H9 (cell line): ENCODE measurements at regions not wholly inside any gene's neighbourhood (a gene's known extent, or its start where the extent isn't known, plus 50 kb on each side); places are given as distances from the start of the nearest gene placed in this dataset.
A peak's percentile ranks its signal among the peaks of the same experiment; 100 is the strongest.

Experiments
- DNase-seq: peaks from one replicate; pipeline ENCODE4 v3.0.0-alpha.2; 2017
- H2AFZ ChIP-seq: one replicate; pipeline ENCODE4 v1.6.1; 2013; ENCODE audit warnings: mild to moderate bottlenecking, low read length, control low read depth, moderate library complexity
- H2AK5ac ChIP-seq: 2 replicates; pipeline ENCODE4 v1.6.1; 2013; ENCODE audit warnings: low read length, control low read depth, mixed read lengths; ENCODE audit not compliant: insufficient read length
- H2BK120ac ChIP-seq: one replicate; pipeline ENCODE4 v1.6.1; 2013; ENCODE audit warnings: low read depth, mild to moderate bottlenecking, low read length, control low read depth, inconsistent platforms; ENCODE audit not compliant: poor library complexity, severe bottlenecking
- H2BK12ac ChIP-seq: 2 replicates; pipeline ENCODE4 v1.6.1; 2013; ENCODE audit warnings: low read length, control low read depth, mixed read lengths, low read depth; ENCODE audit not compliant: insufficient read length
- H2BK15ac ChIP-seq: 2 replicates; pipeline ENCODE4 v1.6.1; 2013; ENCODE audit warnings: low read depth, low read length, control low read depth
- H2BK20ac ChIP-seq: one replicate; pipeline ENCODE4 v1.6.1; 2013; ENCODE audit warnings: low read depth, mild to moderate bottlenecking, low read length, control low read depth, inconsistent platforms; ENCODE audit not compliant: poor library complexity, severe bottlenecking
- H2BK5ac ChIP-seq: 2 replicates; pipeline ENCODE4 v1.6.1; 2013; ENCODE audit warnings: low read length, control low read depth, mixed read lengths; ENCODE audit not compliant: insufficient read length
- H3K14ac ChIP-seq: 2 replicates; pipeline ENCODE4 v1.6.1; 2013; ENCODE audit warnings: low read length, control low read depth; ENCODE audit not compliant: insufficient read depth
- H3K18ac ChIP-seq: 2 replicates; pipeline ENCODE4 v1.6.1; 2013; ENCODE audit warnings: low read depth, mild to moderate bottlenecking, mixed read lengths, low read length, control low read depth; ENCODE audit not compliant: insufficient read length
- H3K23ac ChIP-seq: 2 replicates; pipeline ENCODE4 v1.6.1; 2013; ENCODE audit warnings: low read length, control low read depth, mixed read lengths, low read depth; ENCODE audit not compliant: insufficient read length
- H3K23me2 ChIP-seq: 2 replicates; pipeline ENCODE4 v1.6.1; 2013; ENCODE audit warnings: low read depth, mild to moderate bottlenecking, mixed read lengths, low read length, control low read depth; ENCODE audit not compliant: insufficient read length, poor library complexity, severe bottlenecking
- H3K27ac ChIP-seq: 2 replicates; pipeline ENCODE4 v1.5.1; 2013; ENCODE audit warnings: low read length, control low read depth, mixed read lengths, low read depth; ENCODE audit not compliant: insufficient read length
- H3K27me3 ChIP-seq: 2 replicates; pipeline ENCODE4 v1.6.1; 2013; ENCODE audit warnings: low read length, control low read depth, inconsistent platforms; ENCODE audit not compliant: insufficient read depth
- H3K4ac ChIP-seq: 2 replicates; pipeline ENCODE4 v1.6.1; 2013; ENCODE audit warnings: low read depth, mild to moderate bottlenecking, control low read depth, inconsistent platforms, low read length, moderate library complexity
- H3K4me1 ChIP-seq: 2 replicates; pipeline ENCODE4 v1.6.1; 2013; ENCODE audit warnings: low read length, control low read depth, inconsistent platforms; ENCODE audit not compliant: insufficient read depth
- H3K4me2 ChIP-seq: 2 replicates; pipeline ENCODE4 v1.6.1; 2013; ENCODE audit warnings: low read length, control low read depth, mixed read lengths; ENCODE audit not compliant: insufficient read length, insufficient read depth
- H3K56ac ChIP-seq: 2 replicates; pipeline ENCODE4 v1.6.1; 2013; ENCODE audit warnings: low read depth, mild to moderate bottlenecking, mixed read lengths, low read length, control low read depth; ENCODE audit not compliant: insufficient read length
- H3K79me1 ChIP-seq: 2 replicates; pipeline ENCODE4 v1.6.1; 2013; ENCODE audit warnings: low read depth, mild to moderate bottlenecking, moderate library complexity, low read length, control low read depth, inconsistent platforms; ENCODE audit not compliant: insufficient read depth, poor library complexity, severe bottlenecking
- H3K79me2 ChIP-seq: 2 replicates; pipeline ENCODE4 v1.6.1; 2013; ENCODE audit warnings: low read length, control low read depth, inconsistent platforms; ENCODE audit not compliant: insufficient read depth
- H3K9ac ChIP-seq: 2 replicates; pipeline ENCODE4 v1.6.1; 2013; ENCODE audit warnings: low read length, control low read depth, mixed read lengths; ENCODE audit not compliant: insufficient read length; ENCODE audit errors: extremely low read depth
- H3K9me3 ChIP-seq: one replicate; pipeline ENCODE4 v1.6.1; 2013; ENCODE audit warnings: low read depth, low read length, inconsistent platforms; ENCODE audit not compliant: control insufficient read depth
- H3T11ph ChIP-seq: one replicate; pipeline ENCODE4 v1.6.1; 2013; ENCODE audit warnings: mild to moderate bottlenecking, low read length, control low read depth, inconsistent platforms
- H4K20me1 ChIP-seq: one replicate; pipeline ENCODE4 v1.6.1; 2013; ENCODE audit not compliant: control insufficient read depth, insufficient read length, insufficient read depth
- H4K5ac ChIP-seq: 2 replicates; pipeline ENCODE4 v1.6.1; 2013; ENCODE audit warnings: low read depth, mild to moderate bottlenecking, mixed read lengths, low read length, control low read depth; ENCODE audit not compliant: insufficient read length
- H4K8ac ChIP-seq: replicated peaks from 2 replicates; pipeline ENCODE4 v1.6.1; 2013; ENCODE audit warnings: low read length, control low read depth, mixed read lengths, low read depth; ENCODE audit not compliant: insufficient read length
- H4K91ac ChIP-seq: 2 replicates; pipeline ENCODE4 v1.6.1; 2013; ENCODE audit warnings: low read depth, mild to moderate bottlenecking, moderate library complexity, mixed read lengths, low read length, control low read depth; ENCODE audit not compliant: insufficient read length
- H3K27ac Mint-ChIP-seq, 3 experiments: 2 replicates in 2 of 3; 3 replicates in 1 of 3; pipeline ENCODE4 v1.8.0; 2020 to 2021; ENCODE audit warnings: mixed read lengths in 3 of 3, mild to moderate bottlenecking in 1 of 3, moderate library complexity in 1 of 3
- H3K27me3 Mint-ChIP-seq: 2 replicates; pipeline ENCODE4 v1.8.0; 2021; ENCODE audit warnings: low read depth, mild to moderate bottlenecking, moderate library complexity, mixed read lengths
- H3K36me3 Mint-ChIP-seq, 3 experiments: 2 replicates in 2 of 3; 3 replicates in 1 of 3; pipeline ENCODE4 v1.8.0; 2020 to 2021; ENCODE audit warnings: low read depth in 3 of 3, mixed read lengths in 3 of 3; ENCODE audit not compliant: insufficient read depth in 1 of 3
- H3K4me1 Mint-ChIP-seq, 2 experiments: 2 replicates each; pipeline ENCODE4 v1.8.0; 2020; ENCODE audit warnings: mixed read lengths in 2 of 2
- H3K4me3 Mint-ChIP-seq, 2 experiments: 2 replicates in 1 of 2; 3 replicates in 1 of 2; pipeline ENCODE4 v1.8.0; 2020 to 2021; ENCODE audit warnings: mild to moderate bottlenecking in 2 of 2, mixed read lengths in 2 of 2, moderate library complexity in 1 of 2
- H3K9me3 Mint-ChIP-seq, 2 experiments: 2 replicates in 1 of 2; 3 replicates in 1 of 2; pipeline ENCODE4 v1.8.0; 2020; ENCODE audit warnings: mild to moderate bottlenecking in 2 of 2, mixed read lengths in 2 of 2, moderate library complexity in 1 of 2
- WGBS: extraction: QIAGEN DNeasy Blood & Tissue Kit; methylation state at CpG from one replicate; pipeline ENCODE4 v1.1.7; 2013; ENCODE audit warnings: missing lambda C conversion rate, low lambda C conversion rate, mixed read lengths; ENCODE audit not compliant: insufficient read length; ENCODE audit errors: extremely low coverage; 5-methylcytosine and 5-hydroxymethylcytosine counted together
- TF ChIP-seq, protein P1 (sequence below): fragments of 200-600 bp; sonication (generic); conservative IDR thresholded peaks from 3 replicates; pipeline ENCODE4 v1.8.0; 2021; ENCODE audit warnings: antibody characterized with exemption, mild to moderate bottlenecking

GRCh38 chr18:44437603-44438002, 243.1 kb upstream of the SETBP1 start:
- Histone ChIP-seq H3K9ac (no peak overlapping the region), H4K91ac (no peak overlapping the region), H3K27ac (no peak overlapping the region), H3K18ac (no peak overlapping the region), H3K9me3 (no peaks in the 10 kb centered on the region), H3K56ac (no peak overlapping the region), H2AFZ (no peak overlapping the region), H3K4me2 (no peak overlapping the region), H3K79me2 (no peaks in the 10 kb centered on the region), H3K79me1 (no peaks in the 10 kb centered on the region), H2BK20ac (no peak overlapping the region), H2BK12ac (no peak overlapping the region), H2BK120ac (no peak overlapping the region), H3K4me1 (no peaks in the 10 kb centered on the region), H3T11ph (no peak overlapping the region), H3K14ac (no peak overlapping the region), H3K27me3 (no peaks in the 10 kb centered on the region), H3K23me2 (no peaks in the 10 kb centered on the region), H2BK5ac (no peak overlapping the region), H3K23ac (no peak overlapping the region), H3K4ac (no peak overlapping the region), H2BK15ac (no peak overlapping the region), H2AK5ac (no peak overlapping the region), H4K20me1 (no peaks in the 10 kb centered on the region), H4K8ac (no peak overlapping the region), H4K5ac (no peak overlapping the region)
- DNase-seq: no peak
- TF ChIP-seq, protein P1, sequence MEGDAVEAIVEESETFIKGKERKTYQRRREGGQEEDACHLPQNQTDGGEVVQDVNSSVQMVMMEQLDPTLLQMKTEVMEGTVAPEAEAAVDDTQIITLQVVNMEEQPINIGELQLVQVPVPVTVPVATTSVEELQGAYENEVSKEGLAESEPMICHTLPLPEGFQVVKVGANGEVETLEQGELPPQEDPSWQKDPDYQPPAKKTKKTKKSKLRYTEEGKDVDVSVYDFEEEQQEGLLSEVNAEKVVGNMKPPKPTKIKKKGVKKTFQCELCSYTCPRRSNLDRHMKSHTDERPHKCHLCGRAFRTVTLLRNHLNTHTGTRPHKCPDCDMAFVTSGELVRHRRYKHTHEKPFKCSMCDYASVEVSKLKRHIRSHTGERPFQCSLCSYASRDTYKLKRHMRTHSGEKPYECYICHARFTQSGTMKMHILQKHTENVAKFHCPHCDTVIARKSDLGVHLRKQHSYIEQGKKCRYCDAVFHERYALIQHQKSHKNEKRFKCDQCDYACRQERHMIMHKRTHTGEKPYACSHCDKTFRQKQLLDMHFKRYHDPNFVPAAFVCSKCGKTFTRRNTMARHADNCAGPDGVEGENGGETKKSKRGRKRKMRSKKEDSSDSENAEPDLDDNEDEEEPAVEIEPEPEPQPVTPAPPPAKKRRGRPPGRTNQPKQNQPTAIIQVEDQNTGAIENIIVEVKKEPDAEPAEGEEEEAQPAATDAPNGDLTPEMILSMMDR: peak; percentile 43; the same call in 1 of the 3 replicates
- Mint-ChIP-seq H3K4me3 (no peak overlapping the region), H3K9me3 (no peaks in the 10 kb centered on the region), H3K27me3 (peaks cover 2% of the 10 kb centered on the region; the same call in 1 of the 2 replicates), H3K27ac (peak overlapping the region in 1 of 3 experiments; percentile 37; a peak in 1 of 7 replicates), H3K4me1 (no peaks in the 10 kb centered on the region), H3K36me3 (no peaks in the 10 kb centered on the region)
- WGBS: no CpG with 5 or more reads among the region's 2 CpGs
